HG03095 (cell line): ENCODE measurements at regions not wholly inside any gene's neighbourhood (a gene's known extent, or its start where the extent isn't known, plus 50 kb on each side); places are given as distances from the start of the nearest gene placed in this dataset.
"Not testable (repeated sequence)": the region's sequence is repeated elsewhere in the genome, so short reads cannot be mapped to it uniquely, and the experiment has no call there.

ENCODE experiments used
- ATAC-seq: cut with Tn5 transposase; IDR thresholded peaks from one replicate; pipeline ENCODE4 v1.9.1; 2021; ENCODE audit warnings: moderate library complexity; ENCODE audit not compliant: unreplicated experiment

GRCh38 chr15:99454941-99455788 lies 110.6 kb upstream of the MEF2A start:
- no peak for ATAC-seq

GRCh38 chr15:99455789-99456160 lies 110.0 kb upstream of the MEF2A start:
- ATAC-seq = no peak

- ATAC-seq = no peak
Measured at GRCh38 chr15:99464137-99464536, 101.6 kb upstream of the MEF2A start.

GRCh38 chr15:99466701-99467337 lies 99.0 kb upstream of the MEF2A start:
- ATAC-seq = no peak

GRCh38 chr15:99467338-99467720 lies 98.5 kb upstream of the MEF2A start:
- no peak for ATAC-seq

GRCh38 chr15:99467853-99468464 lies 97.8 kb upstream of the MEF2A start:
- no peak for ATAC-seq

GRCh38 chr15:99470204-99470603 lies 95.6 kb upstream of the MEF2A start:
- ATAC-seq = not testable (repeated sequence)

GRCh38 chr15:99472416-99473145 lies 93.2 kb upstream of the MEF2A start:
- no peak for ATAC-seq

GRCh38 chr15:99473981-99474906 lies 91.5 kb upstream of the MEF2A start:
- ATAC-seq = no peak

- no peak for ATAC-seq
Measured at GRCh38 chr15:99474909-99475753, 90.7 kb upstream of the MEF2A start.

- ATAC-seq = no peak
Measured at GRCh38 chr15:99475754-99476412, 89.9 kb upstream of the MEF2A start.

GRCh38 chr15:99476413-99477222 lies 89.2 kb upstream of the MEF2A start:
- ATAC-seq = peak; percentile 68

- ATAC-seq = no peak
Measured at GRCh38 chr15:99477791-99478471, 87.9 kb upstream of the MEF2A start.

GRCh38 chr15:99478977-99479376 lies 86.8 kb upstream of the MEF2A start:
- ATAC-seq = no peak

- ATAC-seq = no peak
Measured at GRCh38 chr15:99480016-99480810, 85.6 kb upstream of the MEF2A start.

- ATAC-seq = no peak
Measured at GRCh38 chr15:99481113-99481950, 84.5 kb upstream of the MEF2A start.
